Epithelial cell of proximal tubule (primary cell): ENCODE measurements at regions not wholly inside any gene's neighbourhood (a gene's known extent, or its start where the extent isn't known, plus 50 kb on each side); places are given as distances from the start of the nearest gene placed in this dataset.

Source experiments
- DNase-seq: peaks from one replicate; pipeline ENCODE4 v3.0.0-alpha.2; 2011; ENCODE audit warnings: low read depth
- H3K4me3 ChIP-seq: 2 replicates; pipeline ENCODE4 v1.5.1; 2011; ENCODE audit warnings: low read depth, mild to moderate bottlenecking, low read length
- TF ChIP-seq, protein P1 (sequence below): conservative IDR thresholded peaks from 2 replicates; pipeline ENCODE4 v1.5.1; 2012; ENCODE audit warnings: low read depth, mild to moderate bottlenecking, low read length

DNA sequence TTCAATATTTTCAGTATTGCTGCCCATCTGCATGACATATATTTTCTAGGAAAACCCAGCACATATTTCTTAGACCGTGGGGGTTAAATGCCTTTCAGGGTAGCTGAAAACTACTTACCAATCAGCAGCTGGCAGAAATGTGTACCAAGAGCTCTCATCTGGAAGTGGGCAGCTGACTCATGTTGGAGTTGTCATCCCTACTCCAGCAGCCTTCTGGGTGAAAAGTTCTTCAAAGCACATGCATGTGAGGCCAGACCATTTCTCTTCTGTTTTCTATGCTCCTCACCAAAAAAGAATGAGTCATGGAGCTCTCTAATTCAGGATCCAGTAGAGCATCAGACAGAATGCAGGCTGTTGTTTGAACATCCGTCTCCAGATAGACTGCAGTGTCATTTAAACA, 135.5 kb downstream of the PAX1 start:
- TF ChIP-seq, protein P1, sequence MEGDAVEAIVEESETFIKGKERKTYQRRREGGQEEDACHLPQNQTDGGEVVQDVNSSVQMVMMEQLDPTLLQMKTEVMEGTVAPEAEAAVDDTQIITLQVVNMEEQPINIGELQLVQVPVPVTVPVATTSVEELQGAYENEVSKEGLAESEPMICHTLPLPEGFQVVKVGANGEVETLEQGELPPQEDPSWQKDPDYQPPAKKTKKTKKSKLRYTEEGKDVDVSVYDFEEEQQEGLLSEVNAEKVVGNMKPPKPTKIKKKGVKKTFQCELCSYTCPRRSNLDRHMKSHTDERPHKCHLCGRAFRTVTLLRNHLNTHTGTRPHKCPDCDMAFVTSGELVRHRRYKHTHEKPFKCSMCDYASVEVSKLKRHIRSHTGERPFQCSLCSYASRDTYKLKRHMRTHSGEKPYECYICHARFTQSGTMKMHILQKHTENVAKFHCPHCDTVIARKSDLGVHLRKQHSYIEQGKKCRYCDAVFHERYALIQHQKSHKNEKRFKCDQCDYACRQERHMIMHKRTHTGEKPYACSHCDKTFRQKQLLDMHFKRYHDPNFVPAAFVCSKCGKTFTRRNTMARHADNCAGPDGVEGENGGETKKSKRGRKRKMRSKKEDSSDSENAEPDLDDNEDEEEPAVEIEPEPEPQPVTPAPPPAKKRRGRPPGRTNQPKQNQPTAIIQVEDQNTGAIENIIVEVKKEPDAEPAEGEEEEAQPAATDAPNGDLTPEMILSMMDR = no peak
- no peak for DNase-seq
- H3K4me3 ChIP-seq = no peak overlapping the region

DNA sequence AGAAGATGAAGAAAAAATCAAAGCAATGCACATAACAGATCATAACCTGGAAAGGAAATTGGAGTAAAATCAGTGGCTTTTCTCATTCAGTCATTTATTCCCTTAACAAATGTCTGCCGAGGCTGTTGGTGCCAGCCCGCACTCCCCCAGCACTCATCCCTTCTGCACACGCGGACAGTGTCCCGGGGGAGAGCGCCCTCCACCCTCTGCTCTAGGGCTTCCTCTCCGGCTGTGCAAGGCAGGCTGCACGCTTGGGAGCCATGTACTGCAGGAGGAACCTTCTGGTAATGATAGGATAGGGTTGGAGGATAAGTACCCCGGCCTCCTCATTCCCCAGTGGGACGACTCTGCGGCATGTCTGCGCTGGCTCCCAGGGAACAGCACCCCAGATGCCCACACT, 134.5 kb downstream of the PAX1 start:
- TF ChIP-seq, protein P1 = no peak
- no peak for DNase-seq
- no peak overlapping the region for H3K4me3 ChIP-seq

DNA sequence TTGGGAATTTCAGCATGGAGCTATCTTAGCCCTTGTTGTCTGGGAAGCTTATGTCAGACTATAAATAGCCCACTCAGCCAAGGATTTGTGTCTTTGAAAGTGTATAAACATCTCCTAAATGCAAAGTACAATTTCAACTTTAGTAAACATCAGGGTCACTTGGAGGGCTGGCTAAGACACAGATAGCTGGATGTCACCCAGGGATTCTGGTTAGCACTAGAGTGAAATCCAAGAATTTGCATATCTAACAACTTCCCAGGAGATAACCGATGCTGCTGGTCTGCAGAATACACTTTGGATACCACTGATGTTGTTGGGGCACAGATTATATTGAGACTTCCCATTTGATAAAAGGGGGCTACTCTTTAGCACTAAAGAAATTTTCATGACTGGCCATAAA, 130.9 kb downstream of the PAX1 start:
- DNase-seq = no peak
- no peak overlapping the region for H3K4me3 ChIP-seq
- TF ChIP-seq, protein P1 = no peak

DNA sequence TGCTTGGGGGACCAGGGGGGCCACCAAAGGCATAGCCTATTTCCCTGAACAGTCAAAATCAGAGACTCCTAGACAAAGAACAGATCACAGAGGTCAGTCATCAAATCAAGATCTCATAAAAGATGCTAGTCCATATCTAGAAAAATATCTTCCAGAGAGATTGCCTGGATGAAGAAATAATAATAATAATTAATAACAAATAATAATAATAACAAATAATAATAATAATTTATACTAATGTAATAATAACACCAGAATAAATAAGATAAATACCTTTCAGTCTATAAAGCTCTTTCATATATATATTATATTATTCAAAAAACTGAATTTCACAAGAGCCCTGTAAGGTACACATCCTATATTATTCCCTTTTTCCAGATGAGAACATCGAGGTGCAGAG, 129.6 kb downstream of the PAX1 start:
- no peak for DNase-seq
- H3K4me3 ChIP-seq = no peak overlapping the region
- TF ChIP-seq, protein P1 = no peak

DNA sequence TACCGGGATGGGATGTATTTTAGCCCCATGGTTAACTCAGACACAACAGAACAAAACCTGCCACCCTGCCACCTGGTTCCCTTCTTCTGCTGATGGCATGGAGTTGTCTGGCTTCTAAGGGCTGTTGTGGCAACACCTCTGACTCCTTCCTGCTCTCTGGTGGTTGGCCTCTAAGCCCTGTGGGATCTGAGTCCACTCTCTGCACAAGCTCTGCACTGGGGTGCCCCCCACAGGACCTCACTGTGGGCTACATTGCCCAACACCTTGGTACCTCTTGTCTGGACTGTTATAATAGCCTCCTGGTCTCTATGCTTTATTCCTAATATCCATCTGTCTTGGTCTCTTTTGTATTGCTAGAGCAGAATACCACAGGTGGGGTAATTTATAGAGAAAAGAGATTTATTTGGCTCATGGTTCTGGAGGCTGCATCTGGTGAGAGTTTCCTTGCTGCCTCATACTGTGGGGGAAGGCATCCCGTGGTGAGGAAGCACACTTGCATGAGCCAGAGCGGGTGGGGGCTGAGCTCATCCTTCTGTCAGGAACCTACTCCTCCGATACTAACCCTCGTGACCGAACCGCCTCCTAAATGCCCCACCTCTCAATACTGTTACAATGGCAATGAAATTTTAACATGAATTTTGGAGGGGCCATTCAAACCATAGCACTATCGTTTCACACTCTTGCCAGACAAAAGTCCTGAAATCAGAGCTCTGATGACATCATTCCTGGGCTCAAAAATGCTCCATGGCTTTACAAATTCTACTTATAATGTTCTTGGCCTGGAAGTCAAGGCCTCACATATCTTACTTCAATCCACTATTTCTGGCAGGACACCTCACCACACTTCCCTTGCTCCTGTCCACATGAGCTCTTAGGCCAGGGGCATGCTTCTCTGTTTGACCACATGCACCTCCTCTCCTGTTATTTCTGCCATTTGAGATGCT, 127.2 kb downstream of the PAX1 start:
- no peak overlapping the region for H3K4me3 ChIP-seq
- TF ChIP-seq, protein P1 = no peak
- no peak for DNase-seq

DNA sequence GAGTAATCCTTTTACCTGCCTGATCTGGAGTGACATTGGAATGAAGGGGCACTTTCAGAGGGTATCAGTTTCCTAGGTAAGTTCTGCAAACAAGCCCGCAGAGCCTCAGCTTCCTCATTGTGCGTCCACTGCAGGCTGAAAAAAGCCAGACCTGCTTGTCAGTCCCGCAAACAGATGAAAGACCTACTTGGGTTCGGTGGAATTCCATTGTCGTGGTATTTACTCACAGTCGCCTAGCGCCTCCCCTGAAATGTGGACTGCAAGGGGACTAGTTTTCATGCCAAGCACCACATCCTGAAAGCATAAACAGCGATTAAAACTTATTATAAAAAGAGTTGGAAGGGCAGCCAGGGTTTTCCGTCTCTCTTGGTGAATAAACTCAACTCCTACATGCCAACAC, 121.5 kb downstream of the PAX1 start:
- TF ChIP-seq, protein P1 = no peak
- DNase-seq = no peak

DNA sequence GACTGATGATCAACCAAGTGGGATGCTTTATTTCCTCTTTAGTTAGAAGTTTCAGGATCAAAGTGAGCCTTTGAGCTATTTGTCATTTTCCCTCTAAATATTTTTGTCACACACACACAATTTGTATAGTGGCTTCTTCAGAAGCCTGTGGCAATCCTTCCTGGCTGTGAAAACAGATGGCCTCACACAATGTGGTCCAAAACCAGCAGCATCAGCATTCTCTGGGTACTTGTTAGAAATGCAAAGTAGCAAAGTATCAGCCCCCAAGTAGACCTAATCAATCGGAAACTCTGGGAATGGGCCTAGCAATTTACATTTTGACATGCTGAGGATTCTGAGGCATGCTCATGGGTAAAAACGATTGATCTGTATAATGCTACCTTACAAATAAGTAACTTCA, 115.9 kb downstream of the PAX1 start:
- DNase-seq = no peak
- TF ChIP-seq, protein P1 = no peak
- no peak overlapping the region for H3K4me3 ChIP-seq

More for the DNA sequence above, 121.5 kb downstream of the PAX1 start:
- no peak overlapping the region for H3K4me3 ChIP-seq
